PC-9 (cell line): ENCODE measurements at regions not wholly inside any gene's neighbourhood (a gene's known extent, or its start where the extent isn't known, plus 50 kb on each side); places are given as distances from the start of the nearest gene placed in this dataset.

Source experiments
- BruUV-seq: library from RNA; stranded (reverse); fragments of 400-500 nt; replicated peaks from 2 replicates; lab custom pipeline; 2021; lab: Mats Ljungman, UMichigan
- CTCF ChIA-PET: fragments of 300-600 bp; sonication (Branson Sonifier 250); formaldehyde crosslinking; loops from one replicate; lab custom pipeline; 2022; ENCODE audit warnings: antibody characterized with exemption; lab: Charles Lee
- POLR2A ChIA-PET: fragments of 300-600 bp; sonication (Branson Sonifier 250); formaldehyde crosslinking; loops from one replicate; lab custom pipeline; 2022; ENCODE audit warnings: antibody characterized with exemption; ENCODE audit not compliant: unreplicated experiment; lab: Charles Lee
- DNase-seq, 2 experiments: peaks; one replicate each; pipeline versions ENCODE4 v3.0.0 to v3.0.0-alpha.2; 2015 to 2022; ENCODE audit warnings: mixed read lengths in 1 of 2
- H2AFZ ChIP-seq: fragments of 200-600 bp; sonication (generic); 2 replicates; pipeline ENCODE4 v1.8.1; 2017; ENCODE audit warnings: antibody characterized with exemption
- H3F3A ChIP-seq: fragments of 200-600 bp; sonication (generic); 2 replicates; pipeline ENCODE4 v1.8.1; 2017; ENCODE audit warnings: antibody characterized with exemption, mild to moderate bottlenecking, low read depth; ENCODE audit not compliant: insufficient read depth
- H3K27ac ChIP-seq: fragments of 200-600 bp; sonication (generic); 2 replicates; pipeline ENCODE4 v1.6.1; 2016; ENCODE audit warnings: mixed run types
- H3K27me3 ChIP-seq: fragments of 200-600 bp; sonication (generic); 2 replicates; pipeline ENCODE4 v1.6.1; 2016; ENCODE audit warnings: low read depth, mixed run types; ENCODE audit not compliant: insufficient read depth
- H3K36me3 ChIP-seq: fragments of 200-600 bp; sonication (generic); 2 replicates; pipeline ENCODE4 v1.6.1; 2016; ENCODE audit warnings: low read depth, mixed run types
- H3K4me1 ChIP-seq: fragments of 200-600 bp; sonication (generic); replicated peaks from 2 replicates; pipeline ENCODE4 v1.6.1; 2016; ENCODE audit warnings: mixed run types; ENCODE audit not compliant: insufficient read depth
- H3K4me2 ChIP-seq: fragments of 200-600 bp; sonication (generic); 2 replicates; pipeline ENCODE4 v1.6.1; 2017; ENCODE audit warnings: mixed run types
- H3K4me3 ChIP-seq: fragments of 200-600 bp; sonication (generic); 2 replicates; pipeline ENCODE4 v1.6.1; 2016; ENCODE audit warnings: mixed run types
- H3K79me2 ChIP-seq: fragments of 200-600 bp; sonication (generic); 2 replicates; pipeline ENCODE4 v1.6.1; 2017; ENCODE audit warnings: low read depth, mixed run types
- H3K9me2 ChIP-seq: fragments of 200-600 bp; sonication (generic); 2 replicates; pipeline ENCODE4 v1.8.1; 2017; ENCODE audit warnings: mild to moderate bottlenecking; ENCODE audit not compliant: insufficient read depth
- H3K9me3 ChIP-seq: fragments of 200-600 bp; sonication (generic); 2 replicates; pipeline ENCODE4 v1.8.1; 2016; ENCODE audit warnings: low read depth; ENCODE audit not compliant: insufficient read depth
- H4K20me1 ChIP-seq: fragments of 200-600 bp; sonication (generic); 2 replicates; pipeline ENCODE4 v1.8.1; 2017; ENCODE audit not compliant: insufficient read depth
- EZH2 ChIP-seq: fragments of 200-600 bp; sonication (generic); IDR thresholded peaks from 2 replicates; pipeline ENCODE4 v1.8.0; 2017; ENCODE audit warnings: antibody characterized with exemption, low read depth
- intact Hi-C: fragments of 100-400 bp; cut with micrococcal nuclease; formaldehyde crosslinking; loops from one replicate; pipeline ENCODE4 v1.10.0; 2022; ENCODE audit not compliant: unreplicated experiment
- TF ChIP-seq, protein P1 (sequence below): fragments of 200-600 bp; sonication (generic); conservative IDR thresholded peaks from 2 replicates; pipeline ENCODE4 v1.6.1; 2017; ENCODE audit warnings: mixed run types, antibody characterized with exemption, mild to moderate bottlenecking, moderate library complexity

DNA sequence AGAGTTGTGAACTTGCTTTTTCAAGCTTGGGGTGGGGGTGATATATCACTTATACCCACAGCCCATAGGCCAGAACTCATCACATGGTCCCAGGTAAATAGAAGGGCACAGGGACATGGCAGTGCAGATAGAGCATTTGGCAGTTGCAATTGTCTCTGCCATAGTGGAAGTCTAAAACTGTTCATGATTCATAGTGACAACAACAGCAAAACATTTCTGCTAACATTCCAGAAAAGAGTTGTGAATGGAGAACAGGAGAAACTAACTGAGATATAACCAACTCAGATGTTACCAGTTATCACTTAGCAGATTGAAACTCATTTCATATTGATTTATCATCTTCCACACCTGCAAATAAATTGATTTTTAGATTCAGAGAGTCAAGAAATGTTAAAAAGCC lies 278.6 kb upstream of the KYNU start:
- H3K36me3 ChIP-seq, result no peaks in the 10 kb centered on the region
- TF ChIP-seq EZH2, result no peak
- TF ChIP-seq, protein P1, sequence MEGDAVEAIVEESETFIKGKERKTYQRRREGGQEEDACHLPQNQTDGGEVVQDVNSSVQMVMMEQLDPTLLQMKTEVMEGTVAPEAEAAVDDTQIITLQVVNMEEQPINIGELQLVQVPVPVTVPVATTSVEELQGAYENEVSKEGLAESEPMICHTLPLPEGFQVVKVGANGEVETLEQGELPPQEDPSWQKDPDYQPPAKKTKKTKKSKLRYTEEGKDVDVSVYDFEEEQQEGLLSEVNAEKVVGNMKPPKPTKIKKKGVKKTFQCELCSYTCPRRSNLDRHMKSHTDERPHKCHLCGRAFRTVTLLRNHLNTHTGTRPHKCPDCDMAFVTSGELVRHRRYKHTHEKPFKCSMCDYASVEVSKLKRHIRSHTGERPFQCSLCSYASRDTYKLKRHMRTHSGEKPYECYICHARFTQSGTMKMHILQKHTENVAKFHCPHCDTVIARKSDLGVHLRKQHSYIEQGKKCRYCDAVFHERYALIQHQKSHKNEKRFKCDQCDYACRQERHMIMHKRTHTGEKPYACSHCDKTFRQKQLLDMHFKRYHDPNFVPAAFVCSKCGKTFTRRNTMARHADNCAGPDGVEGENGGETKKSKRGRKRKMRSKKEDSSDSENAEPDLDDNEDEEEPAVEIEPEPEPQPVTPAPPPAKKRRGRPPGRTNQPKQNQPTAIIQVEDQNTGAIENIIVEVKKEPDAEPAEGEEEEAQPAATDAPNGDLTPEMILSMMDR, result no peak
- H3K79me2 ChIP-seq, result no peaks in the 10 kb centered on the region
- peaks cover 12% of the 10 kb centered on the region; the same call in 1 of the 2 replicates for H3F3A ChIP-seq
- H3K4me3 ChIP-seq, result no peak overlapping the region
- H3K27ac ChIP-seq, result no peak overlapping the region
- H3K9me3 ChIP-seq, result peaks cover 19% of the 10 kb centered on the region; the same call in 1 of the 2 replicates
- H4K20me1 ChIP-seq, result no peaks in the 10 kb centered on the region
- ChIA-PET POLR2A (no interaction called here), CTCF (no interaction called here)
- no TSS peak for BruUV-seq
- H2AFZ ChIP-seq, result no peak overlapping the region
- peaks cover 27% of the 10 kb centered on the region for H3K4me1 ChIP-seq
- H3K9me2 ChIP-seq, result no peaks in the 10 kb centered on the region
- no peak overlapping the region for H3K4me2 ChIP-seq
- intact Hi-C loops, result loop anchor here (10.0 kb wide), 1 partner anchor 184 kb away; no protein-coding TSS in a partner anchor
- H3K27me3 ChIP-seq, result no peaks in the 10 kb centered on the region
- DNase-seq, result no peak

- Histone ChIP-seq H3K27me3 (no peaks in the 10 kb centered on the region), H3K4me1 (peaks cover 35% of the 10 kb centered on the region), H3K36me3 (no peaks in the 10 kb centered on the region), H3K9me3 (peaks cover 19% of the 10 kb centered on the region; the same call in 1 of the 2 replicates), H4K20me1 (no peaks in the 10 kb centered on the region), H3K27ac (peak overlapping the region; percentile 40), H3K9me2 (no peaks in the 10 kb centered on the region), H3K4me2 (peak overlapping the region; percentile 47), H3K4me3 (no peak overlapping the region), H3F3A (peaks cover 12% of the 10 kb centered on the region; the same call in 1 of the 2 replicates), H2AFZ (no peak overlapping the region), H3K79me2 (no peaks in the 10 kb centered on the region)
- intact Hi-C loops, result loop anchor here (2.0 to 10.0 kb wide), 2 partner anchors 182 to 274 kb away; no protein-coding TSS in a partner anchor
- DNase-seq, result peak; percentile 25 to 89
- ChIA-PET POLR2A (interaction anchor here (0.6 kb wide), 2 partner anchors 406 to 503 kb away, joined by 3 to 10 read pairs; no protein-coding TSS in a partner anchor), CTCF (interaction anchor here (0.6 kb wide), 1 partner anchor 584 kb away, joined by 10 read pairs; no protein-coding TSS in a partner anchor)
- TF ChIP-seq EZH2, result no peak
- TF ChIP-seq, protein P1, result no peak
- no TSS peak for BruUV-seq
Measured at GRCh38 chr2:142596334-142597088, 281.0 kb upstream of the KYNU start.

- CTCF ChIA-PET, result no interaction called here
- Histone ChIP-seq H3K27me3 (no peaks in the 10 kb centered on the region), H4K20me1 (no peaks in the 10 kb centered on the region), H3F3A (peaks cover 12% of the 10 kb centered on the region; the same call in 1 of the 2 replicates), H3K27ac (no peak overlapping the region), H3K36me3 (no peaks in the 10 kb centered on the region), H3K79me2 (no peaks in the 10 kb centered on the region), H3K4me3 (no peak overlapping the region), H2AFZ (no peak overlapping the region), H3K4me1 (peaks cover 30% of the 10 kb centered on the region), H3K9me3 (peaks cover 19% of the 10 kb centered on the region; the same call in 1 of the 2 replicates), H3K9me2 (no peaks in the 10 kb centered on the region), H3K4me2 (no peak overlapping the region)
- intact Hi-C loops, result loop anchor here (10.0 kb wide), 1 partner anchor 180 kb away; no protein-coding TSS in a partner anchor
- DNase-seq, result no peak
- POLR2A ChIA-PET, result no interaction called here
- TF ChIP-seq, protein P1, result no peak
- TF ChIP-seq EZH2, result no peak
- no TSS peak for BruUV-seq
Measured at GRCh38 chr2:142594935-142595334, 282.5 kb upstream of the KYNU start.
